HEK293T (cell line): ENCODE measurements at regions not wholly inside any gene's neighbourhood (a gene's known extent, or its start where the extent isn't known, plus 50 kb on each side); places are given as distances from the start of the nearest gene placed in this dataset.

Experiments used
- CTCF ChIA-PET: fragments of 350-600 bp; formaldehyde crosslinking; extraction: SDS; loops from one replicate; lab custom pipeline; 2021; ENCODE audit warnings: antibody characterized with exemption, inconsistent platforms; lab: Yijun Ruan, JAX
- POLR2A ChIA-PET: fragments of 350-600 bp; formaldehyde crosslinking; extraction: SDS; loops from one replicate; lab custom pipeline; 2020; ENCODE audit warnings: antibody characterized with exemption, inconsistent platforms; lab: Yijun Ruan, JAX
- DNase-seq: peaks from one replicate; pipeline ENCODE4 v3.0.0; 2012; ENCODE audit warnings: mixed read lengths; ENCODE audit errors: extremely low spot score
- ARNT ChIP-seq: fragments of 450-650 bp; IDR thresholded peaks from 2 replicates; pipeline ENCODE4 v1.6.1; 2017; ENCODE audit warnings: mild to moderate bottlenecking
- BHLHE40 ChIP-seq: fragments of 450-650 bp; IDR thresholded peaks from 2 replicates; pipeline ENCODE4 v1.6.1; 2016; ENCODE audit warnings: mild to moderate bottlenecking, moderate library complexity, borderline replicate concordance
- CTBP1 ChIP-seq: fragments of 450-650 bp; IDR thresholded peaks from 2 replicates; pipeline ENCODE4 v1.6.1; 2016; ENCODE audit warnings: borderline replicate concordance
- ELF4 ChIP-seq: fragments of 450-650 bp; IDR thresholded peaks from 2 replicates; pipeline ENCODE4 v1.6.1; 2017; ENCODE audit warnings: antibody characterized with exemption
- FOXA1 ChIP-seq: fragments of 450-650 bp; IDR thresholded peaks from 2 replicates; pipeline ENCODE4 v1.6.1; 2016; ENCODE audit warnings: mild to moderate bottlenecking
- FOXK2 ChIP-seq: fragments of 450-650 bp; IDR thresholded peaks from 2 replicates; pipeline ENCODE4 v1.6.1; 2016; ENCODE audit warnings: mild to moderate bottlenecking
- FOXM1 ChIP-seq: fragments of 450-650 bp; IDR thresholded peaks from 2 replicates; pipeline ENCODE4 v1.6.1; 2017; ENCODE audit warnings: mild to moderate bottlenecking, borderline replicate concordance
- HDGF ChIP-seq: fragments of 450-650 bp; IDR thresholded peaks from 2 replicates; pipeline ENCODE4 v1.6.1; 2017; ENCODE audit warnings: antibody characterized with exemption, borderline replicate concordance
- L3MBTL2 ChIP-seq: fragments of 450-650 bp; conservative IDR thresholded peaks from 2 replicates; pipeline ENCODE4 v1.6.1; 2016; ENCODE audit warnings: mild to moderate bottlenecking
- LEF1 ChIP-seq: fragments of 450-650 bp; IDR thresholded peaks from 2 replicates; pipeline ENCODE4 v1.6.1; 2017; ENCODE audit warnings: mild to moderate bottlenecking, borderline replicate concordance
- NFRKB ChIP-seq: fragments of 450-650 bp; IDR thresholded peaks from 2 replicates; pipeline ENCODE4 v1.6.1; 2016; ENCODE audit warnings: mild to moderate bottlenecking, moderate library complexity
- PKNOX1 ChIP-seq: fragments of 450-650 bp; IDR thresholded peaks from 2 replicates; pipeline ENCODE4 v1.6.1; 2016
- SP1 ChIP-seq: fragments of 450-650 bp; IDR thresholded peaks from 2 replicates; pipeline ENCODE4 v1.6.1; 2017
- SUZ12 ChIP-seq: fragments of 450-650 bp; IDR thresholded peaks from 2 replicates; pipeline ENCODE4 v1.6.1; 2016; ENCODE audit warnings: mild to moderate bottlenecking
- TARDBP ChIP-seq: fragments of 450-650 bp; IDR thresholded peaks from 2 replicates; pipeline ENCODE4 v1.6.1; 2016
- ZNF384 ChIP-seq: fragments of 450-650 bp; IDR thresholded peaks from 2 replicates; pipeline ENCODE4 v1.6.1; 2016

DNA sequence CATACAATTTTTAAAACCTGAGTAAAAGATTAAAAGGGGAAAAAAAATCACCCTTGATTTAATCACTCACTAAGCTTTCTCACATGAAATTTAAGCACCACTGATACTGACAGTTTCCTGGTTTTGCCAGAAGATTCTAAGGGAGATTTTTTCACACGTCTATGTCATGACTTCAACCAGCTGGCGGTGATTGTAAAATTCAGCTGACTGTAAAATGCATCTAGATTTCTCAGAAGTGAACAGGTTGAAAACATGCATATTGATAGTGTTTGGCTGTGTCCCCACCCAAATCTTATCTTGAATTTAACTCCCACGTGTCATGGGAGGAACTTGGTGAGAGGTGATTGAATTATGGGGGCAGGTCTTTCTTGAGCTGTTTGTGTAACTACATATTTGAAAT, 566.8 kb downstream of the PCDH18 start:
- TF ChIP-seq ELF4 (no peak), SUZ12 (no peak), TARDBP (no peak), NFRKB (no peak), L3MBTL2 (no peak), CTBP1 (no peak), SP1 (no peak), HDGF (no peak)
- POLR2A ChIA-PET, result no interaction called here
- CTCF ChIA-PET, result no interaction called here
- DNase-seq, result no peak

DNA sequence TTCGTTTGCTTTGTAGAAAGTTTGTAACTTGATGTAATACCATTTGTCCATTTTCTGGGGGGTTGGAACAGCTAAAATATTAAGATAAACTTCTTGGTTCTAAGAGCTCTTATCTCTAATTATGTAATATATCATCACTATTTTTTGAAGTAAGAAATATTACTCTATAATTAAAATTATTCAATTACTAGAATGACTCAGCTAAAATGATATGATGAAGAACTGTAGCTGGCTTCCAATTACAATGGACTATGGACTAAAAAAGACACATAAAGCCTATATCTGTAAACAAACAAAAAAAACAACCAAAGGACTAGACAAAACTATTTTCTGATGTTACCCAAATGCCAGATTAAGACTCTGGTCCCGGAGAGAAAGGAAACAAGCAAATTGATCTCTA, 569.4 kb downstream of the PCDH18 start:
- ChIA-PET CTCF (no interaction called here), POLR2A (no interaction called here)
- DNase-seq, result no peak
- TF ChIP-seq PKNOX1, result no peak
- no peak for TF ChIP-seq ZNF384
- no peak for TF ChIP-seq FOXA1
- no peak for TF ChIP-seq L3MBTL2
- no peak for TF ChIP-seq BHLHE40
- no peak for TF ChIP-seq ARNT
- no peak for TF ChIP-seq LEF1
- no peak for TF ChIP-seq CTBP1
- no peak for TF ChIP-seq TARDBP
- no peak for TF ChIP-seq HDGF
- no peak for TF ChIP-seq FOXK2
- TF ChIP-seq SP1, result no peak
- TF ChIP-seq FOXM1, result no peak
- TF ChIP-seq NFRKB, result no peak
- no peak for TF ChIP-seq SUZ12
- TF ChIP-seq ELF4, result no peak

GRCh38 chr4:136946307-136946907, 585.9 kb downstream of the PCDH18 start:
- ChIA-PET POLR2A (no interaction called here), CTCF (no interaction called here)

DNA sequence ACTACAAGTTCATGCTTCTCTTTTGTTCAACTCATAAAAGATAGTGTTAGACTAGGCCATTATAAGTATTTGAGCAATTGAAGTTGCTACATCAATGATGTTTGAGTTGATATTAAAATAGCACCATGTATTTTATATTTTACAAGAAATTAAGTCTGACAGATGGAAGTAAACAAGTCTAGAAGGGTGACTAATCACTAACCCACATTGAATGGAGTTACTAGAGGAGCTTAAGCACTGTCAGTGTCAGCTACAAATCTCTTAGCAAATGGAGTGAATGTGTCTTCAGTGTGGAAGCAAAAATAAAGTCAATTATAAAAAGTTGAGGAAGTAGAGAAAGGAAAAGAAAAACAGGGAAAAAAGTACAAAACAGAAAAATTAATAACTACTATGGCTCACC, 592.5 kb downstream of the PCDH18 start:
- no peak for DNase-seq
- ChIA-PET POLR2A (no interaction called here), CTCF (no interaction called here)
- no peak for TF ChIP-seq FOXA1
- no peak for TF ChIP-seq LEF1
- TF ChIP-seq ELF4, result no peak
- TF ChIP-seq CTBP1, result no peak
- no peak for TF ChIP-seq SP1
- TF ChIP-seq PKNOX1, result no peak
- TF ChIP-seq TARDBP, result no peak
- TF ChIP-seq BHLHE40, result no peak
- no peak for TF ChIP-seq SUZ12
- TF ChIP-seq ARNT, result no peak

More at GRCh38 chr4:136946307-136946907, 585.9 kb downstream of the PCDH18 start:
- TF ChIP-seq SUZ12 (no peak), ARNT (no peak), FOXK2 (no peak), PKNOX1 (no peak), ZNF384 (no peak), CTBP1 (no peak), SP1 (no peak), NFRKB (no peak), L3MBTL2 (no peak), FOXM1 (no peak), HDGF (no peak), BHLHE40 (no peak), FOXA1 (no peak), ELF4 (no peak), TARDBP (no peak), LEF1 (no peak)
- DNase-seq, result no peak

- CTCF ChIA-PET, result no interaction called here
- no peak for TF ChIP-seq PKNOX1
- no peak for TF ChIP-seq LEF1
- no peak for TF ChIP-seq ARNT
- no peak for TF ChIP-seq FOXA1
- TF ChIP-seq FOXK2, result no peak
- no peak for TF ChIP-seq HDGF
- no peak for TF ChIP-seq FOXM1
- no peak for TF ChIP-seq ELF4
- no peak for TF ChIP-seq NFRKB
- no peak for TF ChIP-seq ZNF384
- TF ChIP-seq SUZ12, result no peak
- TF ChIP-seq TARDBP, result no peak
- no peak for TF ChIP-seq CTBP1
- TF ChIP-seq L3MBTL2, result no peak
- TF ChIP-seq SP1, result no peak
- no peak for TF ChIP-seq BHLHE40
- DNase-seq, result no peak
- POLR2A ChIA-PET, result no interaction called here
Measured at GRCh38 chr4:136935871-136936270, 596.4 kb downstream of the PCDH18 start.
